ENCODE measurements at regions not wholly inside any gene's neighbourhood (a gene's known extent, or its start where the extent isn't known, plus 50 kb on each side); places are given as distances from the start of the nearest gene placed in this dataset.

GRCh38 chr10:113290137-113290536, 262.7 kb upstream of the HABP2 start:
- H3K4me3 ChIP-seq (ENCODE audit: low read depth, low read length), result no peak overlapping the region
- no peak for TF ChIP-seq CTCF (IDR thresholded peaks at IDR 0.05; ENCODE audit: low read depth, low read length)

GRCh38 chr10:113291413-113291812, 261.4 kb upstream of the HABP2 start:
- no peak overlapping the region for H3K4me3 ChIP-seq (ENCODE audit: low read depth, low read length)

GRCh38 chr10:113292086-113292485, 260.8 kb upstream of the HABP2 start:
- no peak overlapping the region for H3K4me3 ChIP-seq (ENCODE audit: low read depth, low read length)
- TF ChIP-seq CTCF (IDR thresholded peaks at IDR 0.05; ENCODE audit: low read depth, low read length), result no peak

More at GRCh38 chr10:113291413-113291812, 261.4 kb upstream of the HABP2 start:
- TF ChIP-seq CTCF (IDR thresholded peaks at IDR 0.05; ENCODE audit: low read depth, low read length), result no peak

GRCh38 chr10:113292743-113293142, 260.1 kb upstream of the HABP2 start:
- TF ChIP-seq CTCF (IDR thresholded peaks at IDR 0.05; ENCODE audit: low read depth, low read length), result no peak

GRCh38 chr10:113293167-113293566, 259.7 kb upstream of the HABP2 start:
- H3K4me3 ChIP-seq (ENCODE audit: low read depth, low read length), result no peak overlapping the region
- no peak for TF ChIP-seq CTCF (IDR thresholded peaks at IDR 0.05; ENCODE audit: low read depth, low read length)

More at GRCh38 chr10:113292743-113293142, 260.1 kb upstream of the HABP2 start:
- no peak overlapping the region for H3K4me3 ChIP-seq (ENCODE audit: low read depth, low read length)

GRCh38 chr10:113294868-113295267, 258.0 kb upstream of the HABP2 start:
- no peak overlapping the region for H3K4me3 ChIP-seq (ENCODE audit: low read depth, low read length)
- TF ChIP-seq CTCF (IDR thresholded peaks at IDR 0.05; ENCODE audit: low read depth, low read length), result no peak

GRCh38 chr10:113297226-113297625, 255.6 kb upstream of the HABP2 start:
- no peak for TF ChIP-seq CTCF (IDR thresholded peaks at IDR 0.05; ENCODE audit: low read depth, low read length)
- H3K4me3 ChIP-seq (ENCODE audit: low read depth, low read length), result no peak overlapping the region
